ENCODE measurements at regions not wholly inside any gene's neighbourhood (a gene's known extent, or its start where the extent isn't known, plus 50 kb on each side); places are given as distances from the start of the nearest gene placed in this dataset.

GRCh38 chr12:71069311-71069710, 88.5 kb downstream of the TSPAN8 start:
- H3K4me1 ChIP-seq (ENCODE audit: control insufficient read depth in 2 of 2, insufficient read depth in 2 of 2, low read length in 2 of 2): no peaks in the 10 kb centered on the region
- no peak for TF ChIP-seq CTCF (IDR thresholded peaks at IDR 0.05)
- no peak for TF ChIP-seq EZH2 (IDR thresholded peaks at IDR 0.05; ENCODE audit: borderline replicate concordance, insufficient read depth, low read depth, low read length, poor library complexity, severe bottlenecking)
- H3K27me3 ChIP-seq (replicated peaks in 1 of 4; ENCODE audit: control extremely low read depth in 1 of 4, control insufficient read depth in 3 of 4, insufficient read depth in 4 of 4, low read length in 3 of 4): no peaks in the 10 kb centered on the region
- WGBS (ENCODE audit: insufficient coverage): no CpG with 5 or more reads among the region's 2 CpGs
- CTCF ChIA-PET: no interaction called here
- intact Hi-C loops (cut with micrococcal nuclease): no loop called here
- Mint-ChIP-seq H3K9me3 (ENCODE audit: insufficient read depth) (no peaks in the 10 kb centered on the region), H3K27me3 (no peaks in the 10 kb centered on the region), H3K4me3 (no peak overlapping the region), H3K4me1 (no peaks in the 10 kb centered on the region), H3K27ac (no peak overlapping the region)
- H3K9me3 ChIP-seq (ENCODE audit: control extremely low read depth in 1 of 3, control insufficient read depth in 2 of 3, insufficient read depth in 1 of 3, low read length in 2 of 3): no peaks in the 10 kb centered on the region
- H4K20me1 ChIP-seq (ENCODE audit: control insufficient read depth, insufficient read depth, low read length, poor library complexity, severe bottlenecking): no peaks in the 10 kb centered on the region
- H3K36me3 ChIP-seq (replicated peaks in 1 of 2; ENCODE audit: control extremely low read depth in 1 of 2, control insufficient read depth in 1 of 2, extremely low read depth in 1 of 2, insufficient read depth in 2 of 2, low read length in 1 of 2): no peaks in the 10 kb centered on the region
- DNase-seq (no peak), ATAC-seq (ENCODE audit: low read depth) (no peak)
- no peaks in the 10 kb centered on the region for H3K79me2 ChIP-seq (ENCODE audit: control insufficient read depth, insufficient read depth, low read length)
- H3K9ac ChIP-seq (ENCODE audit: low read length): no peak overlapping the region
- no peak overlapping the region for H3K4me2 ChIP-seq (replicated peaks; ENCODE audit: low read depth, low read length, poor library complexity, severe bottlenecking)
- POLR2A ChIA-PET: no interaction called here
- no peak overlapping the region for H2AFZ ChIP-seq (ENCODE audit: insufficient read depth, low read depth, low read length, poor library complexity, severe bottlenecking)
- no peak overlapping the region for H3K4me3 ChIP-seq (ENCODE audit: control extremely low read depth in 1 of 5, extremely low read depth in 1 of 5, insufficient read depth in 1 of 5, low read depth in 2 of 5, low read length in 4 of 5)
- no peak overlapping the region for H3K27ac ChIP-seq (ENCODE audit: low read length in 2 of 2)

DNA sequence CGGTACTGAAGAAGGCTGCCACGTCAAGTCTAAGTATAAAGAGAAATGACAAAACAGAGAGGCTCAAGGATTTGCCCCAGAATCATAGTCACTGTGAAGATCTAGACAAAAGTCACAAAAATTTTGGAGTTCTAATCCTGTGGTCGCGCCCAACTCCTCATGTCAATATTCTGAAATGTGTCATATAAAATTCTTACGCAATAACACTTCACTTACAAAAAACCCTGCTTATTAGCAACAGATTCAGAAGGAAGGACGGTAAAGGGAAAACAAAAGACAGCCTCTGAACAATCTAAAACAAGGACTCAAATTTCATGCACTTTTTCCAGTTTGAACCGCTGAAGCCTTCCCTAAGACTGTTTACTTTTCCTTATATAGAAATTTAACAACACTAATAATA, 94.7 kb downstream of the TSPAN8 start:
- no peaks in the 10 kb centered on the region for H3K9me3 ChIP-seq (ENCODE audit: control extremely low read depth in 1 of 3, control insufficient read depth in 2 of 3, insufficient read depth in 1 of 3, low read length in 2 of 3)
- H2AFZ ChIP-seq (ENCODE audit: insufficient read depth, low read depth, low read length, poor library complexity, severe bottlenecking): no peak overlapping the region
- H3K4me3 ChIP-seq (ENCODE audit: control extremely low read depth in 1 of 5, extremely low read depth in 1 of 5, insufficient read depth in 1 of 5, low read depth in 2 of 5, low read length in 4 of 5): no peak overlapping the region
- CTCF ChIA-PET: no interaction called here
- no peaks in the 10 kb centered on the region for H3K27me3 Mint-ChIP-seq
- no peaks in the 10 kb centered on the region for H3K79me2 ChIP-seq (ENCODE audit: control insufficient read depth, insufficient read depth, low read length)
- intact Hi-C loops (cut with micrococcal nuclease): no loop called here
- no peaks in the 10 kb centered on the region for H3K9me3 Mint-ChIP-seq (ENCODE audit: insufficient read depth)
- no peaks in the 10 kb centered on the region for H3K36me3 ChIP-seq (replicated peaks in 1 of 2; ENCODE audit: control extremely low read depth in 1 of 2, control insufficient read depth in 1 of 2, extremely low read depth in 1 of 2, insufficient read depth in 2 of 2, low read length in 1 of 2)
- H3K27ac ChIP-seq (ENCODE audit: low read length in 2 of 2): no peak overlapping the region
- no peaks in the 10 kb centered on the region for H4K20me1 ChIP-seq (ENCODE audit: control insufficient read depth, insufficient read depth, low read length, poor library complexity, severe bottlenecking)
- H3K27me3 ChIP-seq (replicated peaks in 1 of 4; ENCODE audit: control extremely low read depth in 1 of 4, control insufficient read depth in 3 of 4, insufficient read depth in 4 of 4, low read length in 3 of 4): no peaks in the 10 kb centered on the region
- POLR2A ChIA-PET: no interaction called here
- no peak overlapping the region for H3K27ac Mint-ChIP-seq
- TF ChIP-seq CTCF (IDR thresholded peaks at IDR 0.05): no peak
- no peak for TF ChIP-seq EZH2 (IDR thresholded peaks at IDR 0.05; ENCODE audit: borderline replicate concordance, insufficient read depth, low read depth, low read length, poor library complexity, severe bottlenecking)
- no peak overlapping the region for H3K4me3 Mint-ChIP-seq
- WGBS (ENCODE audit: insufficient coverage): 100% methylated on average over 1 of the region's 7 CpGs
- no peaks in the 10 kb centered on the region for H3K4me1 Mint-ChIP-seq
- DNase-seq (no peak), ATAC-seq (ENCODE audit: low read depth) (no peak)
- no peak overlapping the region for H3K4me2 ChIP-seq (replicated peaks; ENCODE audit: low read depth, low read length, poor library complexity, severe bottlenecking)
- H3K9ac ChIP-seq (ENCODE audit: low read length): no peak overlapping the region
- no peaks in the 10 kb centered on the region for H3K4me1 ChIP-seq (ENCODE audit: control insufficient read depth in 2 of 2, insufficient read depth in 2 of 2, low read length in 2 of 2)
